ENCODE measurements at regions not wholly inside any gene's neighbourhood (a gene's known extent, or its start where the extent isn't known, plus 50 kb on each side); places are given as distances from the start of the nearest gene placed in this dataset.

DNA sequence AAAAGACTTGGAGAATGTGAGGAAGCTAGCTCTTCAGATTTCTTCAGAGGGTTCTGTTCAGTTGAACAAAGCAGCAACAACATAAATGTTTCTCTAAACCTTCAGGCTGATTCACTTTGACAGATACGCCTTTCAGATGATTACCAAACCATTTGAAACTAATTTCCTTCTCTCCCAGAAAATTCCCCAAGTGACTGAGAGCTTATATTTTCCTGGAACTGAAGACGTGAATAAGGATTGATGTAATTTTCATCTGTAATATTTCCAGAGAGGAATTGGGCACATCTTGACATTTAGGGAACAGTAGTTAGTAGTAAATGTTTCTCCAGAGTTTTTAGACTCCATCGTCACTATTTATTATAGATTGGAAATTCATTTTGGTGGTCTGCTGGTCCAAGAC lies 108.6 kb upstream of the AADACL2 start:
- Histone ChIP-seq H3K9me3 (peaks cover 0 to under 1% (median 0%) of the 10 kb centered on the region in 11 donors), H3K4me3 (no peak overlapping the region), H3K27me3 (no peaks in the 10 kb centered on the region), H3K36me3 (no peaks in the 10 kb centered on the region), H3K4me1 (no peaks in the 10 kb centered on the region), H3K27ac (no peak overlapping the region)
- DNase-seq: no peak
- intact Hi-C loops (cut with DNase I): no loop called here
- TF ChIP-seq, protein P1, sequence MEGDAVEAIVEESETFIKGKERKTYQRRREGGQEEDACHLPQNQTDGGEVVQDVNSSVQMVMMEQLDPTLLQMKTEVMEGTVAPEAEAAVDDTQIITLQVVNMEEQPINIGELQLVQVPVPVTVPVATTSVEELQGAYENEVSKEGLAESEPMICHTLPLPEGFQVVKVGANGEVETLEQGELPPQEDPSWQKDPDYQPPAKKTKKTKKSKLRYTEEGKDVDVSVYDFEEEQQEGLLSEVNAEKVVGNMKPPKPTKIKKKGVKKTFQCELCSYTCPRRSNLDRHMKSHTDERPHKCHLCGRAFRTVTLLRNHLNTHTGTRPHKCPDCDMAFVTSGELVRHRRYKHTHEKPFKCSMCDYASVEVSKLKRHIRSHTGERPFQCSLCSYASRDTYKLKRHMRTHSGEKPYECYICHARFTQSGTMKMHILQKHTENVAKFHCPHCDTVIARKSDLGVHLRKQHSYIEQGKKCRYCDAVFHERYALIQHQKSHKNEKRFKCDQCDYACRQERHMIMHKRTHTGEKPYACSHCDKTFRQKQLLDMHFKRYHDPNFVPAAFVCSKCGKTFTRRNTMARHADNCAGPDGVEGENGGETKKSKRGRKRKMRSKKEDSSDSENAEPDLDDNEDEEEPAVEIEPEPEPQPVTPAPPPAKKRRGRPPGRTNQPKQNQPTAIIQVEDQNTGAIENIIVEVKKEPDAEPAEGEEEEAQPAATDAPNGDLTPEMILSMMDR (IDR thresholded peaks at IDR 0.05): no peak
- 67 to 78% methylated on average over 3 of the region's 3 CpGs for WGBS, 2 donors
- no peak for ATAC-seq

DNA sequence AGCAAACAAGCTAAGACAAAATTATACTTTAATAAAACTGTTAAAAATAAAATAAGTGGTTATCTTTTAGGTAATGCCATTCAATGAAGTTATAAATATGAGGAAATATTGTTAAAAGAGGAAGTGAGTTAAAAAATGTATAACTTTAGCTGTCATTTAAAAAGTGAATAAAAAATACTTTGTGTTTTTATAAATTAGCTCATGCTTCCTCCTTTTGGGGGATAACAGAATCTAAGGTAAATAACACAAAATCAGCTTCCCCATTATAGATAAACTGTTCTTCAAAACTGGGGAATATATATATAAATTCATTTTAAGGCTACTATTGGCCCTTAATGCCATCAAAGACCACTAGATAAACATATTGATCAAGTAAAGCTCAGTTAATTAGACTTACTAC lies 113.7 kb upstream of the AADACL2 start:
- TF ChIP-seq, protein P1 (IDR thresholded peaks at IDR 0.05): no peak
- H3K4me3 ChIP-seq: no peak overlapping the region
- no peaks in the 10 kb centered on the region for H3K4me1 ChIP-seq
- H3K36me3 ChIP-seq: no peaks in the 10 kb centered on the region
- H3K27ac ChIP-seq: no peak overlapping the region
- ATAC-seq (no peak), DNase-seq (no peak)
- no peaks in the 10 kb centered on the region for H3K9me3 ChIP-seq
- intact Hi-C loops (cut with DNase I): no loop called here
- no peaks in the 10 kb centered on the region for H3K27me3 ChIP-seq

DNA sequence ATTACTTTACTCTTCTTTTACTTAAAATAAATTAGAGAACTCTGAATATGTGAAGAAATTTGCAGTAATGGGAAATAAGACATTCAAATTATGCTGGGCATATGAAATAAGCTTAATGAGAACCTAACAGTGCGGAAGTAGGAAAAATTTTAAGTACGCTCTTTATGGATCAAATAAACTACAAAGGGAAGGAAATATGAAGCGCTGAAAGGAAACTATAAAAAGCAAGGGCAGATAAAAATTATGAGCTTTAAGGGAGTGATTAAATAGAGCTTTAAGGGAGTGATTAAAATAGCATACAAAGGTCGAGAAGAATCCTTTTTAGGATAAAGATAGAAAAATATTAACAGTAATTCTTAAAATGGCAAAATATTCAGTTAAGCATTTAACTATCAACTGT lies 118.3 kb upstream of the AADACL2 start:
- intact Hi-C loops (cut with DNase I): no loop called here
- H3K27ac ChIP-seq: no peak overlapping the region
- H3K27me3 ChIP-seq: no peaks in the 10 kb centered on the region
- 55 to 68% methylated on average over 4 of the region's 4 CpGs for WGBS, 2 donors
- ATAC-seq (no peak), DNase-seq (no peak)
- H3K9me3 ChIP-seq: peaks cover 0 to 6% (median 0%) of the 10 kb centered on the region in 11 donors
- H3K4me3 ChIP-seq: no peak overlapping the region
- peaks cover 0 to 4% (median 0%) of the 10 kb centered on the region in 9 donors for H3K4me1 ChIP-seq
- no peaks in the 10 kb centered on the region for H3K36me3 ChIP-seq
- TF ChIP-seq, protein P1 (IDR thresholded peaks at IDR 0.05): no peak

DNA sequence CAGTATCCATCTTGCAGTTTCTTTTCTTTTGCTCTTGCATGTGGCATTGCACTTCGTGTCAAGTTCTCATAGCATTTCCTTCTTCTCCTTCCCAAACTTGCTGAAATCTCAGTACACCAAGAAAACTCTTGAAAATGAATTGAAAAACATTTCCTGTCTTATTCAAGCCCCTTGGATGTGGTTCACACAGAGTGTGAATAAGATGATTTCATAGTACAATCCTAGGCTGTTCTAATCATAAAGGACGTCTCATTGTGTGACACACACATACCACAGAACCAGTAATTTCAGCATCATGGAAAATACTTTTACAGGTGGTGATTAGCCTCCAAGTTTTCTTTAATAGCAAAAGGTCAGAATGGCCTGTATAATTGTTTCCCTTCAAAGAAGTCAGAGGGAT lies 121.6 kb upstream of the AADACL2 start:
- TF ChIP-seq, protein P1 (IDR thresholded peaks at IDR 0.05): no peak
- peak in 4 of 8 donors; percentile 38 to 70 (median 56) for ATAC-seq
- peak overlapping the region in 7 of 10 donors; percentile 26 to 60 (median 37) for H3K27ac ChIP-seq

More for the DNA sequence above, 121.6 kb upstream of the AADACL2 start:
- Histone ChIP-seq H3K4me3 (no peak overlapping the region), H3K36me3 (no peaks in the 10 kb centered on the region), H3K9me3 (peaks cover 0 to 8% (median 0%) of the 10 kb centered on the region in 11 donors), H3K4me1 (peaks cover 0 to 4% (median 0%) of the 10 kb centered on the region in 9 donors), H3K27me3 (no peaks in the 10 kb centered on the region)
- intact Hi-C loops (cut with DNase I): no loop called here
- WGBS, 2 donors: 43 to 52% methylated on average over 2 of the region's 2 CpGs
- DNase-seq: no peak
